ENCODE measurements at regions not wholly inside any gene's neighbourhood (a gene's known extent, or its start where the extent isn't known, plus 50 kb on each side); places are given as distances from the start of the nearest gene placed in this dataset.

DNA sequence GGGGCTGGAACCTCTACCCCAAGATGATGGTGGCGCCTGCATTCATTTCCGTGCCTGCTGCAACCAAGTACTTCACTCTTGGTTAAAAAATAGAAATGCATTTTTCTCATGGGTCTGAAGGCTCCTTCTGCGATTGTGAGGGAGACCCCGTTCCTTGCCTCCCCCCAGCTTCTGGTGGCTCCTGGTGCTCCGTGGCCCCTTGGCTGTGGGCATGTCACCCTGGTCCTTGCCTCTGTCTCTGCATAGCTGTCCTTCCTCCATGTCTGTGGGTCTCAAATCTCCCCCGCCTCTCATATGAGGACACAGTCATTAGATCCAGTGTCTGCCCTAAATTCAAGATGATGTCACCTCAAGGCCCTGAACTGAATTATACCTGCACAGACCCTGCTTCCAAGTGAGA, 317.9 kb downstream of the TCERG1L start:
- H3K27ac Mint-ChIP-seq (ENCODE audit: unreplicated experiment): no peak overlapping the region
- H3K4me1 Mint-ChIP-seq (ENCODE audit: low read depth, unreplicated experiment): no peaks in the 10 kb centered on the region
- H3K4me3 Mint-ChIP-seq (ENCODE audit: low read depth, unreplicated experiment): no peak overlapping the region
- no peaks in the 10 kb centered on the region for H3K27me3 Mint-ChIP-seq (ENCODE audit: unreplicated experiment)
- no TSS peak for BruUV-seq (replicated peaks)
- CTCF ChIA-PET: no interaction called here
- peaks cover 4% of the 10 kb centered on the region for H3K9me3 Mint-ChIP-seq (ENCODE audit: low read depth, unreplicated experiment)
- intact Hi-C loops (cut with micrococcal nuclease; ENCODE audit: unreplicated experiment): no loop called here
- TF ChIP-seq, protein P1, sequence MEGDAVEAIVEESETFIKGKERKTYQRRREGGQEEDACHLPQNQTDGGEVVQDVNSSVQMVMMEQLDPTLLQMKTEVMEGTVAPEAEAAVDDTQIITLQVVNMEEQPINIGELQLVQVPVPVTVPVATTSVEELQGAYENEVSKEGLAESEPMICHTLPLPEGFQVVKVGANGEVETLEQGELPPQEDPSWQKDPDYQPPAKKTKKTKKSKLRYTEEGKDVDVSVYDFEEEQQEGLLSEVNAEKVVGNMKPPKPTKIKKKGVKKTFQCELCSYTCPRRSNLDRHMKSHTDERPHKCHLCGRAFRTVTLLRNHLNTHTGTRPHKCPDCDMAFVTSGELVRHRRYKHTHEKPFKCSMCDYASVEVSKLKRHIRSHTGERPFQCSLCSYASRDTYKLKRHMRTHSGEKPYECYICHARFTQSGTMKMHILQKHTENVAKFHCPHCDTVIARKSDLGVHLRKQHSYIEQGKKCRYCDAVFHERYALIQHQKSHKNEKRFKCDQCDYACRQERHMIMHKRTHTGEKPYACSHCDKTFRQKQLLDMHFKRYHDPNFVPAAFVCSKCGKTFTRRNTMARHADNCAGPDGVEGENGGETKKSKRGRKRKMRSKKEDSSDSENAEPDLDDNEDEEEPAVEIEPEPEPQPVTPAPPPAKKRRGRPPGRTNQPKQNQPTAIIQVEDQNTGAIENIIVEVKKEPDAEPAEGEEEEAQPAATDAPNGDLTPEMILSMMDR (IDR thresholded peaks at IDR 0.05; ENCODE audit: unreplicated experiment): no peak
- no peak for DNase-seq
- no peaks in the 10 kb centered on the region for H3K36me3 Mint-ChIP-seq (ENCODE audit: insufficient read depth, unreplicated experiment)

DNA sequence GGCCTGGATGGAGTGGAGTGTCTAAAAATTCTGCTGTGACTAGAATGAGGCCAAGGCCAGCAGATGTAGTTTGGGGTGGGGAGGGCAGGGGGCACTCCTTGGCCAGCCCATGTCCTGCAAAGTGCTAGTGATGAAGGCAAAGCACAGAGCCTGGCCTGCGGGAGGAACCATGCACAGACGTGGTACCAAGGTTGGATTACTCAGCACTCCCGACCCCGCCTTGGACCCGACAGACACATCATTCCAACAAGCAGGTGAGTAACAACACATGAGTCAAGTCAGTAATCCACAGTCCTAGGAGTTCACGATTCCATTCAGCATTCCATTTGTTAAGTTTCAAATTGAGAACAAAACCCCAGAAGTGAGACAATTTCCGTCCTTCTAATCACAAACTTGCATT, 317.3 kb downstream of the TCERG1L start:
- BruUV-seq (replicated peaks): no TSS peak
- DNase-seq: no peak
- Mint-ChIP-seq H3K4me3 (ENCODE audit: low read depth, unreplicated experiment) (no peak overlapping the region), H3K27me3 (ENCODE audit: unreplicated experiment) (no peaks in the 10 kb centered on the region), H3K36me3 (ENCODE audit: insufficient read depth, unreplicated experiment) (no peaks in the 10 kb centered on the region), H3K27ac (ENCODE audit: unreplicated experiment) (no peak overlapping the region), H3K4me1 (ENCODE audit: low read depth, unreplicated experiment) (no peaks in the 10 kb centered on the region), H3K9me3 (ENCODE audit: low read depth, unreplicated experiment) (peaks cover 4% of the 10 kb centered on the region)
- TF ChIP-seq, protein P1 (IDR thresholded peaks at IDR 0.05; ENCODE audit: unreplicated experiment): no peak
- intact Hi-C loops (cut with micrococcal nuclease; ENCODE audit: unreplicated experiment): no loop called here
- CTCF ChIA-PET: no interaction called here

DNA sequence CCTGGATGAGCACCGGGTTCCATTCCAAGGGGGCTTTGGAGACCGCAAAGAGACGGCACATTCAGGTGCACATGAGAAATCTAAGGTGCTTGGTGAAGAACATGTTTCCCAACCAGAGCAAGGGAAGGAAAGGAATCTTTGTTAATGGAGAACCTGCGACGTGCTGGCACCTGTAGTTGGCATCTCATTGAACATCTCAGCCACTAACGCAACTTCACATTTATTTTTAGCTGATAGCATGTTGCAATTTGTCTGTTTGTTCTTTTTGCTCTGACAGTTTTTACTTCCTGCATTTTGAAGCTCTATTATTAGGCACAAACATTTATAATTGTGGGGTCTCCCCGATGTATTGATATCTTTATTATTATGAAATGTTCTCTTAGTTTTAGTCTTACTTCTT, 316.7 kb downstream of the TCERG1L start:
- no TSS peak for BruUV-seq (replicated peaks)
- Mint-ChIP-seq H3K9me3 (ENCODE audit: low read depth, unreplicated experiment) (peaks cover 4% of the 10 kb centered on the region), H3K27ac (ENCODE audit: unreplicated experiment) (no peak overlapping the region), H3K27me3 (ENCODE audit: unreplicated experiment) (no peaks in the 10 kb centered on the region), H3K36me3 (ENCODE audit: insufficient read depth, unreplicated experiment) (no peaks in the 10 kb centered on the region), H3K4me3 (ENCODE audit: low read depth, unreplicated experiment) (no peak overlapping the region), H3K4me1 (ENCODE audit: low read depth, unreplicated experiment) (no peaks in the 10 kb centered on the region)
- CTCF ChIA-PET: no interaction called here
- intact Hi-C loops (cut with micrococcal nuclease; ENCODE audit: unreplicated experiment): no loop called here
- TF ChIP-seq, protein P1 (IDR thresholded peaks at IDR 0.05; ENCODE audit: unreplicated experiment): no peak
- no peak for DNase-seq

DNA sequence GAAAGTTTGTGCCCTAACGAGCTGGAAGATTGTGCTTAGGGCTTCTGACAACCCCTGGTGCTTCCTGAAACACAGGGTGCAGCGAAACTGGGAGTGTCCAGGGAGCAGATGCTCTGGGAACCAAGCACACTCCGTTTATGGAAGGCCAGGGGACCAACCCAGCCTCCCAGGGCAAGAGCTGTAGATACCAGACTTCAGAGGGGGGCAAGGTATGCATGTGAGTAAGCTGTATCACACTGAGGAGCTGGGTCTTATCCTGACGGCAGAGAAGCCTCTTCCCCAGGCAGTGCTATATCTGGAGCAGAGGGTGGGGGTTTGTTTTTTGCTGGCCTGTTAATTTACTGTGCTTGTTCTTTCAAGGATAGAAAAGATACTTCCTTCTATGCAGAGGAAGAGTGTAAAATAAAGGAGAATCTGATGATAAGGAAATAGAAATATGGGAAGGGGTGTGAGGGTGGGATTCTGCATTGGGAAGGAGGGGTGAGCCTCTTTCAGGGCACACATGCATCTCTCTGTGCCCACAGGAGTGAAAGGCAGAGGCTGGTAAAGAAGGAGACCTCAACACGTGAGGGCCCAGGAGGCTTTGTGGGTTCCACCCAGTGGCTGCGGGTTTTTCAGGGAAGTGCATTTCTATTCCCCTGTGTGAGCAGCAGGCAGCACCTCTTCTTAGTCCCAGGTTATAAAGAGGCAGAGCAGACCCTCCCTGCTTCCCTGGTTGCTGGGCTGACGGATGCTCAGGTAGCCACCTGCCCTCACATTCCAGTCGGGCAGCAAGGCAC, 314.1 kb downstream of the TCERG1L start:
- H3K9me3 Mint-ChIP-seq (ENCODE audit: low read depth, unreplicated experiment): peaks cover 6% of the 10 kb centered on the region
- no peaks in the 10 kb centered on the region for H3K27me3 Mint-ChIP-seq (ENCODE audit: unreplicated experiment)
- TF ChIP-seq, protein P1 (IDR thresholded peaks at IDR 0.05; ENCODE audit: unreplicated experiment): no peak
- H3K36me3 Mint-ChIP-seq (ENCODE audit: insufficient read depth, unreplicated experiment): no peaks in the 10 kb centered on the region
- intact Hi-C loops (cut with micrococcal nuclease; ENCODE audit: unreplicated experiment): no loop called here
- DNase-seq: no peak
- H3K27ac Mint-ChIP-seq (ENCODE audit: unreplicated experiment): no peak overlapping the region
- CTCF ChIA-PET: no interaction called here
- no TSS peak for BruUV-seq (replicated peaks)
- no peak overlapping the region for H3K4me3 Mint-ChIP-seq (ENCODE audit: low read depth, unreplicated experiment)
- no peaks in the 10 kb centered on the region for H3K4me1 Mint-ChIP-seq (ENCODE audit: low read depth, unreplicated experiment)
